VCaP (cell line): ENCODE measurements at regions not wholly inside any gene's neighbourhood (a gene's known extent, or its start where the extent isn't known, plus 50 kb on each side); places are given as distances from the start of the nearest gene placed in this dataset.
A peak's percentile ranks its signal among the peaks of the same experiment; 100 is the strongest.

Experiments used
- H3K27ac ChIP-seq: fragments of 450-650 bp; 2 replicates; pipeline ENCODE4 v1.5.1; 2017
- CTCF ChIP-seq: fragments of 450-650 bp; conservative IDR thresholded peaks from 2 replicates; pipeline ENCODE4 v1.5.1; 2017; ENCODE audit warnings: mild to moderate bottlenecking, moderate library complexity

GRCh38 chr18:59960272-59960671 lies 60.5 kb downstream of the PMAIP1 start:
- no peak for TF ChIP-seq CTCF
- peak overlapping the region; percentile 84; the same call in 1 of the 2 replicates for H3K27ac ChIP-seq

- peak overlapping the region; percentile 84 for H3K27ac ChIP-seq
- no peak for TF ChIP-seq CTCF
These were observed 59.8 kb downstream of the PMAIP1 start for GRCh38 chr18:59959606-59960005.

- peak overlapping the region; percentile 84 for H3K27ac ChIP-seq
- TF ChIP-seq CTCF: no peak
These were observed 59.3 kb downstream of the PMAIP1 start for GRCh38 chr18:59959073-59959472.

GRCh38 chr18:59957957-59958356 lies 58.2 kb downstream of the PMAIP1 start:
- peak overlapping the region; percentile 84 for H3K27ac ChIP-seq
- no peak for TF ChIP-seq CTCF

- no peak for TF ChIP-seq CTCF
- H3K27ac ChIP-seq: peak overlapping the region; percentile 56
These were observed 55.0 kb downstream of the PMAIP1 start for GRCh38 chr18:59954755-59955156.

GRCh38 chr18:59954241-59954640 lies 54.4 kb downstream of the PMAIP1 start:
- peak overlapping the region; percentile 56 for H3K27ac ChIP-seq
- TF ChIP-seq CTCF: no peak
